ENCODE measurements at regions not wholly inside any gene's neighbourhood (a gene's known extent, or its start where the extent isn't known, plus 50 kb on each side); places are given as distances from the start of the nearest gene placed in this dataset.

- TF ChIP-seq POLR2A (IDR thresholded peaks at IDR 0.05): no peak
- no peak for TF ChIP-seq CTCF (IDR thresholded peaks at IDR 0.05)
Observed at GRCh38 chr13:83702021-83702420, 180.3 kb downstream of the SLITRK1 start.
